GM12878 (cell line): ENCODE measurements at regions not wholly inside any gene's neighbourhood (a gene's known extent, or its start where the extent isn't known, plus 50 kb on each side); places are given as distances from the start of the nearest gene placed in this dataset.

Experiments used
- BACH1 ChIP-seq: fragments of 450-650 bp; IDR thresholded peaks from 2 replicates; pipeline ENCODE4 v1.6.1; 2017; ENCODE audit warnings: mild to moderate bottlenecking, borderline replicate concordance
- CHD2 ChIP-seq: IDR thresholded peaks from 2 replicates; pipeline ENCODE4 v1.6.1; 2011; ENCODE audit warnings: low read depth, low read length, improper control_type of control experiment, borderline replicate concordance
- FOS ChIP-seq: IDR thresholded peaks from 3 replicates; pipeline ENCODE4 v1.6.1; 2011; ENCODE audit warnings: borderline replicate concordance; ENCODE audit not compliant: insufficient read length; ENCODE audit errors: extremely low read depth
- HCFC1 ChIP-seq: fragments of 150-350 bp; IDR thresholded peaks from 2 replicates; pipeline ENCODE4 v1.6.1; 2014; ENCODE audit warnings: low read length
- HDAC2 ChIP-seq: fragments of 200-600 bp; sonication (generic); IDR thresholded peaks from 2 replicates; pipeline ENCODE4 v1.6.1; 2017
- HDGF ChIP-seq: fragments of 450-650 bp; IDR thresholded peaks from 2 replicates; pipeline ENCODE4 v1.6.1; 2016; ENCODE audit warnings: antibody characterized with exemption
- IKZF2 ChIP-seq, 2 experiments: fragments of 450-650 bp; IDR thresholded peaks; 2 replicates each; pipeline ENCODE4 v1.6.1; 2017; ENCODE audit warnings: mild to moderate bottlenecking in 2 of 2, moderate library complexity in 2 of 2
- KAT2A ChIP-seq: conservative IDR thresholded peaks from 2 replicates; pipeline ENCODE4 v1.6.1; 2011; ENCODE audit warnings: low read depth, low read length; ENCODE audit not compliant: control insufficient read depth
- NFXL1 ChIP-seq: fragments of 450-650 bp; IDR thresholded peaks from 2 replicates; pipeline ENCODE4 v1.6.1; 2017; ENCODE audit warnings: antibody characterized with exemption, mild to moderate bottlenecking, borderline replicate concordance
- NFYB ChIP-seq: IDR thresholded peaks from 2 replicates; pipeline ENCODE4 v1.6.1; 2011; ENCODE audit warnings: low read depth, mild to moderate bottlenecking, low read length, improper control_type of control experiment, moderate library complexity; ENCODE audit not compliant: insufficient read depth
- PML ChIP-seq: IDR thresholded peaks from 2 replicates; pipeline ENCODE4 v1.6.1; 2012; ENCODE audit warnings: low read length, inconsistent platforms
- RAD21 ChIP-seq: IDR thresholded peaks from 2 replicates; pipeline ENCODE4 v1.6.1; 2011; ENCODE audit warnings: mild to moderate bottlenecking, low read depth, low read length, moderate library complexity; ENCODE audit not compliant: insufficient read depth
- RAD51 ChIP-seq: fragments of 450-650 bp; IDR thresholded peaks from 2 replicates; pipeline ENCODE4 v1.6.1; 2016; ENCODE audit warnings: moderate library complexity, mild to moderate bottlenecking, inconsistent platforms
- SPI1 ChIP-seq: IDR thresholded peaks from 2 replicates; pipeline ENCODE4 v1.6.1; 2011; ENCODE audit warnings: low read depth, mild to moderate bottlenecking, low read length, moderate library complexity, borderline replicate concordance; ENCODE audit not compliant: insufficient read depth
- SREBF2 ChIP-seq: IDR thresholded peaks from 2 replicates; pipeline ENCODE4 v1.6.1; 2012; ENCODE audit warnings: mild to moderate bottlenecking, low read length
- YBX1 ChIP-seq: fragments of 450-650 bp; IDR thresholded peaks from 2 replicates; pipeline ENCODE4 v1.6.1; 2016; ENCODE audit warnings: antibody characterized with exemption
- YY1 ChIP-seq: IDR thresholded peaks from 2 replicates; pipeline ENCODE4 v1.6.1; 2011; ENCODE audit warnings: low read depth, mild to moderate bottlenecking, low read length
- ZNF274 ChIP-seq: IDR thresholded peaks from one replicate; pipeline ENCODE4 v1.8.0; 2011; ENCODE audit not compliant: insufficient read length, insufficient read depth
- TF ChIP-seq, protein P1 (sequence below): fragments of 450-650 bp; IDR thresholded peaks from 2 replicates; pipeline ENCODE4 v1.6.1; 2017; ENCODE audit warnings: mild to moderate bottlenecking, moderate library complexity
- TF ChIP-seq, protein P2 (sequence below): fragments of 450-650 bp; formaldehyde crosslinking; IDR thresholded peaks from 2 replicates; pipeline ENCODE4 v1.4.0; 2020; ENCODE audit warnings: mild to moderate bottlenecking, moderate library complexity
- TF ChIP-seq, protein P3 (sequence below): fragments of 450-650 bp; IDR thresholded peaks from 2 replicates; pipeline ENCODE4 v1.6.1; 2017; ENCODE audit warnings: mild to moderate bottlenecking, moderate library complexity

DNA sequence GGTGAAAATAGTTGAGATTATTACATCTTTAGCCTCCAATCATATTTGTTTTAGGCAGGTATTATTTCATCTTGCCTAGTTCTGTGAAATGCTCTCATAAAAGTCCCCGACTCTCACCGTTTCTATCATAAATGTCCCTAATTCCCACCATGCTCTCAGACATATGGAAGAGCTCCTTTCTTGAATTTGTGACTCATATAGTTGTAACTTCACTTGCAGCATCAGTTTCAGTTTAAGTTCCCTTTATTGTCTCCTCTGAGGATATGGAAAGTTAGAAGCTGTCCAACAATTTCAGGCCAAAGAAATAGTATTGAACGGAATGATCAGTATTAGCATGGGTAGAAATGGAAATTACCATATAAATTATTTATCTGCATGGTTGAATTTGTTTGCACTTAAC lies 187.5 kb upstream of the NR4A3 start (continued):
- TF ChIP-seq, protein P1, sequence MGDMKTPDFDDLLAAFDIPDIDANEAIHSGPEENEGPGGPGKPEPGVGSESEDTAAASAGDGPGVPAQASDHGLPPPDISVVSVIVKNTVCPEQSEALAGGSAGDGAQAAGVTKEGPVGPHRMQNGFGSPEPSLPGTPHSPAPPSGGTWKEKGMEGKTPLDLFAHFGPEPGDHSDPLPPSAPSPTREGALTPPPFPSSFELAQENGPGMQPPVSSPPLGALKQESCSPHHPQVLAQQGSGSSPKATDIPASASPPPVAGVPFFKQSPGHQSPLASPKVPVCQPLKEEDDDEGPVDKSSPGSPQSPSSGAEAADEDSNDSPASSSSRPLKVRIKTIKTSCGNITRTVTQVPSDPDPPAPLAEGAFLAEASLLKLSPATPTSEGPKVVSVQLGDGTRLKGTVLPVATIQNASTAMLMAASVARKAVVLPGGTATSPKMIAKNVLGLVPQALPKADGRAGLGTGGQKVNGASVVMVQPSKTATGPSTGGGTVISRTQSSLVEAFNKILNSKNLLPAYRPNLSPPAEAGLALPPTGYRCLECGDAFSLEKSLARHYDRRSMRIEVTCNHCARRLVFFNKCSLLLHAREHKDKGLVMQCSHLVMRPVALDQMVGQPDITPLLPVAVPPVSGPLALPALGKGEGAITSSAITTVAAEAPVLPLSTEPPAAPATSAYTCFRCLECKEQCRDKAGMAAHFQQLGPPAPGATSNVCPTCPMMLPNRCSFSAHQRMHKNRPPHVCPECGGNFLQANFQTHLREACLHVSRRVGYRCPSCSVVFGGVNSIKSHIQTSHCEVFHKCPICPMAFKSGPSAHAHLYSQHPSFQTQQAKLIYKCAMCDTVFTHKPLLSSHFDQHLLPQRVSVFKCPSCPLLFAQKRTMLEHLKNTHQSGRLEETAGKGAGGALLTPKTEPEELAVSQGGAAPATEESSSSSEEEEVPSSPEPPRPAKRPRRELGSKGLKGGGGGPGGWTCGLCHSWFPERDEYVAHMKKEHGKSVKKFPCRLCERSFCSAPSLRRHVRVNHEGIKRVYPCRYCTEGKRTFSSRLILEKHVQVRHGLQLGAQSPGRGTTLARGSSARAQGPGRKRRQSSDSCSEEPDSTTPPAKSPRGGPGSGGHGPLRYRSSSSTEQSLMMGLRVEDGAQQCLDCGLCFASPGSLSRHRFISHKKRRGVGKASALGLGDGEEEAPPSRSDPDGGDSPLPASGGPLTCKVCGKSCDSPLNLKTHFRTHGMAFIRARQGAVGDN, result no peak
- TF ChIP-seq YY1 (no peak), NFXL1 (no peak), BACH1 (no peak), KAT2A (no peak), FOS (no peak), HDGF (no peak), IKZF2 (IDR thresholded peaks at IDR 0.05) (peak; percentile 81 to 83), YBX1 (no peak), PML (no peak), ZNF274 (no peak), SREBF2 (no peak), NFYB (no peak), HDAC2 (no peak), SPI1 (no peak), HCFC1 (no peak), RAD21 (no peak), CHD2 (no peak), RAD51 (no peak)
- TF ChIP-seq, protein P2, sequence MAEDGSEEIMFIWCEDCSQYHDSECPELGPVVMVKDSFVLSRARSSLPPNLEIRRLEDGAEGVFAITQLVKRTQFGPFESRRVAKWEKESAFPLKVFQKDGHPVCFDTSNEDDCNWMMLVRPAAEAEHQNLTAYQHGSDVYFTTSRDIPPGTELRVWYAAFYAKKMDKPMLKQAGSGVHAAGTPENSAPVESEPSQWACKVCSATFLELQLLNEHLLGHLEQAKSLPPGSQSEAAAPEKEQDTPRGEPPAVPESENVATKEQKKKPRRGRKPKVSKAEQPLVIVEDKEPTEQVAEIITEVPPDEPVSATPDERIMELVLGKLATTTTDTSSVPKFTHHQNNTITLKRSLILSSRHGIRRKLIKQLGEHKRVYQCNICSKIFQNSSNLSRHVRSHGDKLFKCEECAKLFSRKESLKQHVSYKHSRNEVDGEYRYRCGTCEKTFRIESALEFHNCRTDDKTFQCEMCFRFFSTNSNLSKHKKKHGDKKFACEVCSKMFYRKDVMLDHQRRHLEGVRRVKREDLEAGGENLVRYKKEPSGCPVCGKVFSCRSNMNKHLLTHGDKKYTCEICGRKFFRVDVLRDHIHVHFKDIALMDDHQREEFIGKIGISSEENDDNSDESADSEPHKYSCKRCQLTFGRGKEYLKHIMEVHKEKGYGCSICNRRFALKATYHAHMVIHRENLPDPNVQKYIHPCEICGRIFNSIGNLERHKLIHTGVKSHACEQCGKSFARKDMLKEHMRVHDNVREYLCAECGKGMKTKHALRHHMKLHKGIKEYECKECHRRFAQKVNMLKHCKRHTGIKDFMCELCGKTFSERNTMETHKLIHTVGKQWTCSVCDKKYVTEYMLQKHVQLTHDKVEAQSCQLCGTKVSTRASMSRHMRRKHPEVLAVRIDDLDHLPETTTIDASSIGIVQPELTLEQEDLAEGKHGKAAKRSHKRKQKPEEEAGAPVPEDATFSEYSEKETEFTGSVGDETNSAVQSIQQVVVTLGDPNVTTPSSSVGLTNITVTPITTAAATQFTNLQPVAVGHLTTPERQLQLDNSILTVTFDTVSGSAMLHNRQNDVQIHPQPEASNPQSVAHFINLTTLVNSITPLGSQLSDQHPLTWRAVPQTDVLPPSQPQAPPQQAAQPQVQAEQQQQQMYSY, result no peak
- TF ChIP-seq, protein P3, sequence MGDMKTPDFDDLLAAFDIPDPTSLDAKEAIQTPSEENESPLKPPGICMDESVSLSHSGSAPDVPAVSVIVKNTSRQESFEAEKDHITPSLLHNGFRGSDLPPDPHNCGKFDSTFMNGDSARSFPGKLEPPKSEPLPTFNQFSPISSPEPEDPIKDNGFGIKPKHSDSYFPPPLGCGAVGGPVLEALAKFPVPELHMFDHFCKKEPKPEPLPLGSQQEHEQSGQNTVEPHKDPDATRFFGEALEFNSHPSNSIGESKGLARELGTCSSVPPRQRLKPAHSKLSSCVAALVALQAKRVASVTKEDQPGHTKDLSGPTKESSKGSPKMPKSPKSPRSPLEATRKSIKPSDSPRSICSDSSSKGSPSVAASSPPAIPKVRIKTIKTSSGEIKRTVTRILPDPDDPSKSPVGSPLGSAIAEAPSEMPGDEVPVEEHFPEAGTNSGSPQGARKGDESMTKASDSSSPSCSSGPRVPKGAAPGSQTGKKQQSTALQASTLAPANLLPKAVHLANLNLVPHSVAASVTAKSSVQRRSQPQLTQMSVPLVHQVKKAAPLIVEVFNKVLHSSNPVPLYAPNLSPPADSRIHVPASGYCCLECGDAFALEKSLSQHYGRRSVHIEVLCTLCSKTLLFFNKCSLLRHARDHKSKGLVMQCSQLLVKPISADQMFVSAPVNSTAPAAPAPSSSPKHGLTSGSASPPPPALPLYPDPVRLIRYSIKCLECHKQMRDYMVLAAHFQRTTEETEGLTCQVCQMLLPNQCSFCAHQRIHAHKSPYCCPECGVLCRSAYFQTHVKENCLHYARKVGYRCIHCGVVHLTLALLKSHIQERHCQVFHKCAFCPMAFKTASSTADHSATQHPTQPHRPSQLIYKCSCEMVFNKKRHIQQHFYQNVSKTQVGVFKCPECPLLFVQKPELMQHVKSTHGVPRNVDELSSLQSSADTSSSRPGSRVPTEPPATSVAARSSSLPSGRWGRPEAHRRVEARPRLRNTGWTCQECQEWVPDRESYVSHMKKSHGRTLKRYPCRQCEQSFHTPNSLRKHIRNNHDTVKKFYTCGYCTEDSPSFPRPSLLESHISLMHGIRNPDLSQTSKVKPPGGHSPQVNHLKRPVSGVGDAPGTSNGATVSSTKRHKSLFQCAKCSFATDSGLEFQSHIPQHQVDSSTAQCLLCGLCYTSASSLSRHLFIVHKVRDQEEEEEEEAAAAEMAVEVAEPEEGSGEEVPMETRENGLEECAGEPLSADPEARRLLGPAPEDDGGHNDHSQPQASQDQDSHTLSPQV, result no peak
